A673 (cell line): ENCODE measurements at regions not wholly inside any gene's neighbourhood (a gene's known extent, or its start where the extent isn't known, plus 50 kb on each side); places are given as distances from the start of the nearest gene placed in this dataset.

Experiments
- BruUV-seq: library from RNA; stranded (reverse); fragments of 400-500 nt; replicated peaks from 2 replicates; lab custom pipeline; 2021; lab: Mats Ljungman, UMichigan
- CTCF ChIA-PET: fragments of 300-600 bp; sonication (Branson Sonifier 250); formaldehyde crosslinking; loops from one replicate; lab custom pipeline; 2022; ENCODE audit warnings: antibody characterized with exemption; lab: Charles Lee
- POLR2A ChIA-PET: fragments of 300-600 bp; sonication (Branson Sonifier 250); formaldehyde crosslinking; loops from one replicate; lab custom pipeline; 2022; ENCODE audit warnings: antibody characterized with exemption; ENCODE audit not compliant: low non-redundant PET; lab: Charles Lee
- DNase-seq: peaks from one replicate; pipeline ENCODE4 v3.0.0-alpha.2; 2015; ENCODE audit warnings: low spot score
- H3K27ac ChIP-seq: fragments of 200-600 bp; sonication (generic); 2 replicates; pipeline ENCODE4 v1.5.1; 2016; ENCODE audit warnings: mixed run types, low read depth, mild to moderate bottlenecking, mixed read lengths, antibody characterized with exemption, low read length; ENCODE audit not compliant: poor library complexity, severe bottlenecking
- H3K27me3 ChIP-seq: fragments of 200-600 bp; sonication (generic); replicated peaks from 2 replicates; pipeline ENCODE4 v1.6.1; 2017; ENCODE audit warnings: mixed run types, low read depth, mild to moderate bottlenecking, mixed read lengths, antibody characterized with exemption, low read length; ENCODE audit not compliant: insufficient read depth, poor library complexity
- H3K36me3 ChIP-seq: fragments of 200-600 bp; sonication (generic); 2 replicates; pipeline ENCODE4 v1.6.1; 2016; ENCODE audit warnings: mixed run types, mild to moderate bottlenecking, mixed read lengths, antibody characterized with exemption, low read length; ENCODE audit not compliant: insufficient read depth, poor library complexity, severe bottlenecking
- H3K4me1 ChIP-seq: fragments of 200-600 bp; sonication (generic); 2 replicates; pipeline ENCODE4 v1.6.1; 2017; ENCODE audit warnings: mixed run types, mild to moderate bottlenecking, mixed read lengths, antibody characterized with exemption, low read length; ENCODE audit not compliant: insufficient read depth, poor library complexity, severe bottlenecking
- H3K4me3 ChIP-seq: fragments of 200-600 bp; sonication (generic); 2 replicates; pipeline ENCODE4 v1.5.1; 2016; ENCODE audit warnings: low read depth, mixed run types, mild to moderate bottlenecking, mixed read lengths, low read length; ENCODE audit not compliant: poor library complexity, severe bottlenecking
- H3K9me3 ChIP-seq: fragments of 200-600 bp; sonication (generic); 2 replicates; pipeline ENCODE4 v1.6.1; 2016; ENCODE audit warnings: mixed run types, low read depth, mild to moderate bottlenecking, mixed read lengths, antibody characterized with exemption, low read length; ENCODE audit not compliant: poor library complexity, severe bottlenecking
- EZH2 ChIP-seq: fragments of 200-600 bp; sonication (generic); IDR thresholded peaks from 2 replicates; pipeline ENCODE4 v1.6.1; 2017; ENCODE audit warnings: borderline replicate concordance, low read depth, mild to moderate bottlenecking, mixed read lengths, antibody characterized with exemption, low read length; ENCODE audit not compliant: poor library complexity, severe bottlenecking
- intact Hi-C: fragments of 100-400 bp; cut with micrococcal nuclease; formaldehyde crosslinking; loops from one replicate; pipeline ENCODE4 v1.10.0; 2022; ENCODE audit not compliant: unreplicated experiment
- TF ChIP-seq, protein P1 (sequence below): fragments of 300-800, 200-600 bp; sonication (generic); conservative IDR thresholded peaks from 2 replicates; pipeline ENCODE4 v1.5.1; 2017; ENCODE audit warnings: low read depth, mild to moderate bottlenecking, antibody characterized with exemption, low read length, moderate library complexity, mixed read lengths

- Histone ChIP-seq H3K9me3 (peaks cover 3% of the 10 kb centered on the region), H3K27ac (no peak overlapping the region), H3K36me3 (no peaks in the 10 kb centered on the region), H3K4me1 (peaks cover 27% of the 10 kb centered on the region), H3K27me3 (no peaks in the 10 kb centered on the region), H3K4me3 (no peak overlapping the region)
- CTCF ChIA-PET: no interaction called here
- intact Hi-C loops: no loop called here
- no peak for TF ChIP-seq EZH2
- TF ChIP-seq, protein P1, sequence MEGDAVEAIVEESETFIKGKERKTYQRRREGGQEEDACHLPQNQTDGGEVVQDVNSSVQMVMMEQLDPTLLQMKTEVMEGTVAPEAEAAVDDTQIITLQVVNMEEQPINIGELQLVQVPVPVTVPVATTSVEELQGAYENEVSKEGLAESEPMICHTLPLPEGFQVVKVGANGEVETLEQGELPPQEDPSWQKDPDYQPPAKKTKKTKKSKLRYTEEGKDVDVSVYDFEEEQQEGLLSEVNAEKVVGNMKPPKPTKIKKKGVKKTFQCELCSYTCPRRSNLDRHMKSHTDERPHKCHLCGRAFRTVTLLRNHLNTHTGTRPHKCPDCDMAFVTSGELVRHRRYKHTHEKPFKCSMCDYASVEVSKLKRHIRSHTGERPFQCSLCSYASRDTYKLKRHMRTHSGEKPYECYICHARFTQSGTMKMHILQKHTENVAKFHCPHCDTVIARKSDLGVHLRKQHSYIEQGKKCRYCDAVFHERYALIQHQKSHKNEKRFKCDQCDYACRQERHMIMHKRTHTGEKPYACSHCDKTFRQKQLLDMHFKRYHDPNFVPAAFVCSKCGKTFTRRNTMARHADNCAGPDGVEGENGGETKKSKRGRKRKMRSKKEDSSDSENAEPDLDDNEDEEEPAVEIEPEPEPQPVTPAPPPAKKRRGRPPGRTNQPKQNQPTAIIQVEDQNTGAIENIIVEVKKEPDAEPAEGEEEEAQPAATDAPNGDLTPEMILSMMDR: no peak
- peak; percentile 69 for DNase-seq
- no TSS peak for BruUV-seq
- POLR2A ChIA-PET: no interaction called here
Measured at GRCh38 chr6:14501240-14501639, 383.7 kb downstream of the CD83 start.

DNA sequence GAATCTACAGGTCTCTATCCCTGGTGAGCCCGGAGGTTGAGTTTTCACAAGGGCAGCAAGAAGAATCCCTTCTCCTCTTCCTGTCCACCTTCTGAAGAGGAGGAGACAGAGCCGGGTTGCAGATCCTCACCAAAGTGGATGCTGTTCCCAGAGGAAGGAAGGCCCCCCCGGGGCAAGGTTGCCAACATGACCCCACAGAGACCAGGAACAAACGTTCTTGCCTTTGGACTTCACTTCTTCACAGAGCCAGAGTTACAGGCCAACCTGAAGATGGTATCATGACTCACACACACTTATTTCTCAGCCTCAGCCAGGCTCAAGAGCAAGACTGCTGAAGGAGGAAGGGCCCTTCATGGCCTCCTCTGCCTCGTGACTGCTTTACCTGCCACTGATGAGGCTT is 384.3 kb downstream of the CD83 start:
- TF ChIP-seq EZH2: no peak
- TF ChIP-seq, protein P1: no peak
- no peaks in the 10 kb centered on the region for H3K36me3 ChIP-seq
- ChIA-PET POLR2A (no interaction called here), CTCF (no interaction called here)
- no peak overlapping the region for H3K4me3 ChIP-seq
- H3K4me1 ChIP-seq: peaks cover 27% of the 10 kb centered on the region
- no peak overlapping the region for H3K27ac ChIP-seq
- intact Hi-C loops: no loop called here
- no peaks in the 10 kb centered on the region for H3K27me3 ChIP-seq
- DNase-seq: no peak
- peaks cover 2% of the 10 kb centered on the region for H3K9me3 ChIP-seq
- no TSS peak for BruUV-seq

- DNase-seq: no peak
- Histone ChIP-seq H3K9me3 (no peaks in the 10 kb centered on the region), H3K36me3 (no peaks in the 10 kb centered on the region), H3K4me1 (peaks cover 27% of the 10 kb centered on the region), H3K4me3 (no peak overlapping the region), H3K27me3 (no peaks in the 10 kb centered on the region), H3K27ac (no peak overlapping the region)
- no TSS peak for BruUV-seq
- ChIA-PET POLR2A (no interaction called here), CTCF (no interaction called here)
- intact Hi-C loops: no loop called here
- TF ChIP-seq, protein P1: no peak
- TF ChIP-seq EZH2: no peak
Measured at GRCh38 chr6:14502551-14502950, 385.0 kb downstream of the CD83 start.
